ENCODE measurements at regions not wholly inside any gene's neighbourhood (a gene's known extent, or its start where the extent isn't known, plus 50 kb on each side); places are given as distances from the start of the nearest gene placed in this dataset.
"Not testable (repeated sequence)": the region's sequence is repeated elsewhere in the genome, so short reads cannot be mapped to it uniquely, and the experiment has no call there.

DNA sequence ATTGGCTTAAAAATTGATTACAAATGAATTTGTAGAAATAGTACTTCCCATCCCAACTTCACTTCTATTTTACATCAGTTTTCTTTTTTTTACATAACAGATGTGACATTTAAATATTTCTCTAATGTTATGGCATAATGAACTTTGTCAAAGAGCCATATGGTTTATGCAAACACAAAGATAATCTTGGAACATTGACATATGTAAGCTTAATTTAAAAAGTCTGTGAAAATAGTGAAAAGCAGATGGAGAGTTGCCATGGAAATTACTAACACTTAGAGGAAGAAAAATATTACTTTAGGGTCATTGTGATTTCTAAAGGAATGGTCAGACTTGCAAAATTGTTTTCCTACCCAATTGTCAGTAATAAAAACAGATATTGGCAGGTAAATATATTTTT is 232.4 kb downstream of the AEBP2 start:
- DNase-seq (ENCODE audit: low read depth) = peak; percentile 17
- H3K4me3 ChIP-seq (ENCODE audit: control insufficient read depth, low read depth, low read length) = no peak overlapping the region
- TF ChIP-seq CTCF (conservative IDR thresholded peaks at IDR 0.05; ENCODE audit: control insufficient read depth, insufficient read depth, low read depth, low read length) = no peak

GRCh38 chr12:19674437-19674836 is 235.1 kb downstream of the AEBP2 start:
- no peak overlapping the region for H3K4me3 ChIP-seq (ENCODE audit: control insufficient read depth, low read depth, low read length)
- no peak for DNase-seq (ENCODE audit: low read depth)
- TF ChIP-seq CTCF (conservative IDR thresholded peaks at IDR 0.05; ENCODE audit: control insufficient read depth, insufficient read depth, low read depth, low read length) = no peak

DNA sequence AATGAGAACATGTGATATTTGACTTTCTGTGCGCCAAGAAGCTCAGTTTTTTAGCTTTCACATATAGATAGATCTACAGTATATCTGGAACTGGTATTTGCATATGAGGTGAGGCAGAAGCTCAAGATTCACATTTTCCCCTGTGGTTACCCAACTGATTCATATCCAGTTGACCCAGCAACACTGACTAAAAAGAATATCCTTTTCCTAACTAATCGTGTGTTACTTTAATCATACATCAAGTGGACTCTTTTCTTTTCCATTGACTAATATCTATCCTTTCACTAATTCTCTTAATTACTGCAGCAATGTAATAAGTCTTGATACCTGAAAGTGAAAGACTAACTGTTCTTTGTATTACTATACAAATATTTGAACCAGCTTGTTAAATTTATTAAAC is 236.1 kb downstream of the AEBP2 start:
- H3K4me3 ChIP-seq (ENCODE audit: control insufficient read depth, low read depth, low read length) = no peak overlapping the region
- TF ChIP-seq CTCF (conservative IDR thresholded peaks at IDR 0.05; ENCODE audit: control insufficient read depth, insufficient read depth, low read depth, low read length) = no peak
- DNase-seq (ENCODE audit: low read depth) = no peak

- not testable (repeated sequence) for DNase-seq (ENCODE audit: low read depth); H3K4me3 ChIP-seq (ENCODE audit: control insufficient read depth, low read depth, low read length)
Observed at GRCh38 chr12:19678501-19678900, 239.2 kb downstream of the AEBP2 start.

DNA sequence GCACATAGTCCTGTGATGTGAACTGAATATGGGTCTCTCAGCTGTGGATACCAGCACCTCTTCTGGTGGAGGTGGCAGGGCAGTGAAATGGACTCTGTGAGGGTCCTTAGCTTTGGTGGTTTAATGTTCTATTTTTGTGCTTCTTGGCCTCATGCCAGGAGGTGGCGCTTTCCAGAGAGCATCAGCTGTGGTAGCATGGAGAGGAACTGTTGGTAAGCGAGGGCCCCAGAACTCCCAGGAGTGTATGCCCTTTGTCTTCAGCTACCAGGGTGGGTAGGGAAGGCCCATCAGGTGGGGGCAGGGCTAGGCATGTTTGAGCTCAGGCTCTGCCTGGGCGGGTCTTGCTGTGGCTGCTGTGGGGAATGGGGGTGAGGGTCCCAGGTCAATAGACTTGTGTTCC is 241.7 kb downstream of the AEBP2 start:
- no peak for TF ChIP-seq CTCF (conservative IDR thresholded peaks at IDR 0.05; ENCODE audit: control insufficient read depth, insufficient read depth, low read depth, low read length)
- no peak overlapping the region for H3K4me3 ChIP-seq (ENCODE audit: control insufficient read depth, low read depth, low read length)
- DNase-seq (ENCODE audit: low read depth) = no peak

DNA sequence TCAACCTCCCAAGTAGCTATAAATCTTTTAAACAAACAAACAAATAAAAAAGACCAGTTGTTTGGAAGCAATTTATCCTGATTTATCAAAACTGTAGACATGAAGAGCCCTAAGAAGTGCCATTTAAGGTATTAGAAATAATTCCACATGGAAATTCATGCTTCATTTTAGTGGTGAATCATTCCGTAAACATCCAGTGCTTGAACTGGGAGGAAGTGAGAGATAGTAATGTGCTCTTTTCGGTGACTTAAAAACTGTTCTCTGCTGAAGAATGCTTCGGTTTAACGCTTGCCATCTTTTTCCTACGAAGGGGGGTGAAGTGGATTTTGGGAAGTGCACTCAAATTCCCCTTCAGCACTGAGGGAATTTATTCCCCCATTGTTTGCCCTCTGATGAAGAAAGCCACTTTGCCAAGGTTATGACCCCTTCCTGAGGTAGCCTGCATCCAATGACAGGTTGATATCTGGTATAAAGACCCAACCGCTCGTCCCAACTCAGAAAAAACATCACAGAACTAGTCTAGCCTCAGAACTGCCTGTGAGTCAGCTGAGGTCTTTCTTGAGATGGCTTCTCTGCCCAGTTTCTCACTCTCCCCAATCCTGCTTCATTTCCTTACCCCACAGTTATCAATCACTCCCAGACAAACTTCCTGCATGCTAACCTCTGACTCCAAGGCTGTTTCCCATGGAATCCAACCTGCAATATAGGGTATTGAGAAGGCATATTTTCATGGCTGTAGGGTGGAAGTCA is 244.1 kb downstream of the AEBP2 start:
- peak; percentile 56 for DNase-seq (ENCODE audit: low read depth)
- H3K4me3 ChIP-seq (ENCODE audit: control insufficient read depth, low read depth, low read length) = no peak overlapping the region
- TF ChIP-seq CTCF (conservative IDR thresholded peaks at IDR 0.05; ENCODE audit: control insufficient read depth, insufficient read depth, low read depth, low read length) = no peak

DNA sequence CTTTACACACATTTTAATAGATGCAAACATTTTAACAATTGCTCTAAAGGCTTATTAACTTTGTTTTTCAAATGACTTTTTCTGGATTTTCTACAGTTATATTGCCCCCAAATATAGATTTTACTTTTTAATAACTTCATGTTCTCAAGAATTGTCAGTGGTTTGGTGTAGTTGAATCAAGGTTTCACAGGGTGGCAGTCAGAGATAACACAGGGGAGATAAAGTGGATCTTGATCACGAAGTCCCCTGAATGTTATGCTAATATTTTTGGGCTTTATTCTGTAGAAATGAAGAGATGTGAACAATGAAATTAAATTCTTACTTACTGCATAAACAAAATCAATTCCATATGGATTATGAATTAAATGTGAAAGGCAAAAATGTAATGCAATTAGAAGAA is 248.1 kb downstream of the AEBP2 start:
- no peak overlapping the region for H3K4me3 ChIP-seq (ENCODE audit: control insufficient read depth, low read depth, low read length)
- DNase-seq (ENCODE audit: low read depth) = no peak
- no peak for TF ChIP-seq CTCF (conservative IDR thresholded peaks at IDR 0.05; ENCODE audit: control insufficient read depth, insufficient read depth, low read depth, low read length)
